GM19452 (cell line): ENCODE measurements at regions not wholly inside any gene's neighbourhood (a gene's known extent, or its start where the extent isn't known, plus 50 kb on each side); places are given as distances from the start of the nearest gene placed in this dataset.

Experiments
- ATAC-seq: cut with Tn5 transposase; IDR thresholded peaks from one replicate; pipeline ENCODE4 v1.9.1; 2021; ENCODE audit not compliant: unreplicated experiment

DNA sequence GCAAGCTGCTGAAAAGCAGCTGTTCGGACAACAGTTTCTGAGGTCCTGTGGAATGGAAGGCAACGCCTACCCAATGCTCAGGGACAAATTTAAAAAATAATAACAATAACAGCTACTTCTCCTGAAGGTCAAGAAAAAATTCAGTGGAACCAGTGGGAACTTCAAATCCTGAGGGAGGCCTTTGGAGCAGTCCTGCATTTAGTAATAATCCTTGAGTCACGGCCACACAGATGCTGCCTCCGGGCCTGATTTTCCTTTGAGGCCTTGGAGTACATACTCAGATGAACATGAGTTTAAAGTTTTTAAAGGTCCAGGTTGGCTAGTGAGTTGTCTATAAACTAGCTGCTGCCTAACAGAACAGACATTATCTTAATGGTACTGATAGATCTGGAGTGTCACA is 268.0 kb downstream of the MSRB3 start:
- ATAC-seq = no peak

DNA sequence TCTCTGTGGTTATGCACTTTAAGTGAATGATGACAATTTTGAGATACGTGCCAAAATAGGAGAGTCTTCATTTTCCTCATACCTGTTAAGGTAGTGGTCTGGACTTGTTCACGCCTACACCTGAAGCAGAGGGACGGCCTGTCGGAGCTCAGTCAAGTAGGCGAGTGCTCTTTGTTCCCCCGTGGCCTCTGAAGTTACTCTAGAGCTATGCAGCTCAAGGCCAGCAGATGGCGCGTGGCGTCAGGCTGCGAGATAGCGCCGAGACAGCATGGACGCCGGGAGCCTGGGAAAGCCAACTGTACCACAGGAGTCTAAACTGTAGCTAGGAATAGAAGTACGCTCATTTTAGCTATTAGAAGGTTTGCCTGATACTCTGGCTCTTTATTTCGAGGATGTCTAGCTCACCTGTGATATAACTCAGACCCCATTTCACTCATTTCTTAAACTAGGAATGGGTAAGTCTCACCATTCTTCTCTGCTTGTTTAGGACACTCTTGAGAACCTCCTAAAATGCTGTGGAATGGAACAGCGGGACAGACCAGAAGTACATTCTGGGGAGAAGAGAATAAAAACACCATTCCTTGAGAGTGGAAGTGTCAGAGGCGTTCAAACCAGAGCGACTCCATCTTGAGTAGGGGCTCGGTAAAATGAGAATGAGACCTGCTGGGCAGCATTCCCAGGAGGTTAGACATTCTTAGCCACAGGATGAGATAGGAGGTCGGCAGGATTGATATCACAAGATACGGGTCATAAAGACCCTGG is 267.4 kb upstream of the HMGA2 start:
- ATAC-seq = peak; percentile 98

DNA sequence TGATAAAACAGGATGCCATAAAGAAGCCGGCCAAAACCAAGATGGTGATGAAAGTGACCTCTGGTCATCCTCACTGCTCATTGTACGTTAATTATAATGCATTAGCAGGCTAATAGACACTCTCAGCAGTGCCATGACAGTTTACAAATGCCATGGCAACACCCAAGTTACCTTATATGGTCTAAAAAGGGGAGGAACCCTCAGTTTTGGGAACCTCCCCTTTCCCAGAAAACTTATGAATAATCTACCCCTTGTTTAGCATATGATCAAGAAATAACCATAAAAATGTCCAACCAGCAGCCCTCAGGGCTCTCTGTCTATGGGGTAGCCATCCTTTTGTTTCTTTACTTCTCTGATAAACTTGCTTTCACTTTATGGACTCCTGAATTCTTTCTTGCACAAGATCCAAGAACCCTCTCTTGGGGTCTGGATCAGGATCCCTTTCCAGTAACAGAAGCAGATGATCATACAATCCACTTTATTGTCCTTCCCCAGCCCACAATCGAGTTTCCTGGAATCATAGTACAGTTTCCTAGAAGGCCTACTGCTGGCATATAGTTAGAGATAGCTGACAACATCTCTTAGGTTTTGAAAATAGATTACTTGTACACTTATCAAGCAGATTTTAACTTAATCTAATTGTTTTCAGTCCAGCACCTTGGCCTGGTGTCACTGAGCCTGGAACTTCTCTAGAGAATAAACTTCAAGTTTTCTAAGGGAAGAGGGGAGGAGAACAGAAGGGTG is 266.7 kb upstream of the HMGA2 start:
- ATAC-seq = no peak

DNA sequence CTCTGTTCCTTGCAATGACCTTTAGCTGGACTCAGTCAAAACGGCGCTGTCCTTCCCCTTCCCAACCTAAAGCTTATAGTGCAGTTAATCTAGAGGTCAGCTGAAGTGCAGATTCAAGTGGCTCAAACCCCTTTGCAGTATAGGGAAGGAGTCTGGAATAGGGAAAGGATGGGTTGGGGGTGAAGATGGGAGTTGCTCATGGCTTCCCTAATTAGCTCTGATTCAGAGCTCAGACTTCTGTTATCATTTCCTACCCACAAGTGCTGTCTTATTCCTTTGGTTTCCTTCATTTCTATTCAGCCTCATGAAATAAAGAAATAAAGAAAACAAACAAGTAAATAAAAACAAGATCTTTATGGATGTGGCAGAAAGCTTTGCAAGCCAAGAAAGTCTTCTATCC is 264.0 kb upstream of the HMGA2 start:
- no peak for ATAC-seq

DNA sequence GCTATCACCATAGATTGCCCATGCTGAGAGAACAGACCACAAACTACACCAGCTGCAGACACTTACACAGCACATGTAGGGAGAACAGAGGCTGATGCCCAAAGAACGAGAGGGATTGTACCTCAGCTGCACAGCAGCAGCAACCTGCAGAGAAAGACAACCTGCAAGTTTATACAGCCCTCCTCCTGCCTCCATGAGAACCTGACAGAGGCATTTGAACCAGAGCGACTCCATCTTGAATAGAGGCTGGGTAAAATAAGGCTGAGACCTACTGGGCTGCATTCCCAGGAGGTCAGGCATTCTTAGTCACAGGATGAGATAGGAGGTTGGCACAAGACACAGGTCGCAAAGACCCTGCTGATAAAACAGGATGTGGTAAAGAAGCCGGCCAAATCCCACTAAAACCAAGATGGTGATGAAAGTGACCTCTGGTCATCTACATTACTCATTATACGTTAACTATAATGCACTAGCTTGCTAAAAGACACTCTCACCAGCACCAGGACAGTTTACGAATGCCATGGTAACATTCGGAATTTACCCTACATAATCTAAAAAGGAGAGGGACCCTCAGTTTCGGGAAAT is 262.4 kb upstream of the HMGA2 start:
- no peak for ATAC-seq

DNA sequence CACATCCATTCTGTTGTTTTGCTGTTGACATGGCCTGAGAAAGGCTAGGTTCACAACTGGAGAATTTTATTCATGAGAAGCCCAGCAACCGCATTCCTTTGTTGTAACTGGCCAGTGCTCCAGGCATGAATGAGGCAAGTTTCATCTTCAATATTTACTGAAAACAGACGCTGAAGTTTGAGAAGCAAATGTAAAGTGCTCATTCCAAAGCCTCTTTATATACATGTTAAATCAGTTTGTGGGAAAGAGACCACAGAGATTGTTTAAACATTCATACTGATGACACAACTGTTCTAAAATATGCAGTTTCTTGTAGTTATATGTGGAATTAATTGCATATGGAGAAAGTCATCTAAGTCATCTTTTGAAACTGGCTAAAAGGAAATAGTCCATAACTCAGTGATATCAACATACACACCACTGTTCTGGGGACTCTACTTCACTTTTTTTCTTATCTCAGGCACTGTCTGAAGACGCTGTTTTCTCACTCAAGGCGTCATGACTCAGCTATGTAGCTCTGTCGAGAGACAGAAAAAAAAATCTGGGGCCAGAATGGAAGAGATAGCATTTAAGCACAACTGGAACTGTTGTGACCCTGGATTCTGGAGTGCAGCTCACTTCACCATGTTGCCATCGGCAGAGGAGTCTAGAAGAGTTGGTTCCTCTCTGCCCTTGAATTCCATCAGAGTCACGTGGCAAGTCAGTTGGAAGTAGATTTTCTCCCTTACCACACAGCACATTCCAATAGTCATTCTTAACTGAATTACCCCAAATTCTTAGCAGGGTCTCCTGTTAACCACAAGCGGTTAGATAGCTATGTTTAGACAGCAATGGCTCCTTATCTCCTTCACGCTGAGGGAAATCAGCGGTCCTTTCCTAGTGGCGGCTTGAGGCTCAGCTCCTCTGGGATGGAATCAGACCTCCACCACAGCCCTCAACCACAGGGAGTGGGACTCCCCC is 258.4 kb upstream of the HMGA2 start:
- ATAC-seq = no peak

DNA sequence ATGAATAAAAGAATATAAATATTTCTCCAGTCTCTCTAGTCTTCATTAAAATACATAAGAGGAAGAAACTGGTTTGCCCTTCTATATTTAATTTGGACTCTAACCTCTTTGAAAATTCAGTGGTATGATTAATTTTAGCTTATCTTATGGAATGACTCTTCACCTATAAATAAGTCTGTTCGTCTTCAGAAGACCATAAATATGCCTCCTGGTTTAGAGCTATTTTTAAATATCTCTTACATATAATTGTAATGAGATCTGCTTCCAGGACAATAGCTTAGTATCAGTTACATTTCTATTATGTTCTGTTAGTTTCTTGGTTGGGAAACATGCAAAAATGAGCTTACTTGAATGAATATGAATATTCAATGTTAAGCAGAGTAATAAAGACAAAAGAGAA is 257.5 kb upstream of the HMGA2 start:
- no peak for ATAC-seq

DNA sequence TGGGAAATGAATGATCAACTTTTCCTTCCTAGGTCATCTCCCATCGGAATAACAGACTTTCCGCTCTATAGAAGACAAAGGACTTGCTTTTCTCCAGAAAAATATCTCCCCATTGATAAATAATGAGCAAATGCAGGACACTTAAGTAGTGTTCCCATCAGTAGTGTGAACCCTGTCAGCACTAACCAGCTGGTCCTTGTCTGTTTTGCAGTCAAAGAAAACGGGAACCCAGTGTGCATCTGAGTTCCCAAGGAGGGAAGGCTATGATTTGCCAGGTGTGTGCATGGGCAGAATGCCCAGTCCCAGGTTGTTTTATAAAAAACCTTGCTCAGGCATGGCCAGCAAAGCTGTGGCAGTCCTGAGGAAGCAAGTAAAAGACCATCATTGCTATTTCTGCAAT is 256.5 kb upstream of the HMGA2 start:
- ATAC-seq = no peak

DNA sequence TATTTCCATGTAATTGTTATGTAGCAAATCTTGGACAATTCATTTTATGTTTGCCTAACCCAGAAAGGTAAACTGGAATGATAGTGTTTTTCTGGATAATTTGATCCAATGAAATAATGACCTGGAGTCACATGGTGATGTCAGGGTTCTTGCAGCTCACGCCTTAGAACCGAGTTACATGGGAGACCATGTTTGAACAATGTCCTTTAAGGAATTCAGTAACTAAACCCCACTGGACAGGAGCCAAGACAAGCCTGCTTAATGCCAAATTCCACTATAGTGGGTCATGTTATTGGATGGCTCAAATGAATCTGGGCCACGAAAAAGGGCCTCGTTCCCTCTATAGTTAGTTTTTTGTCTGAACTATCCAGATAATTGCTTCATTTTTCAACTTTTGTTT is 255.8 kb upstream of the HMGA2 start:
- no peak for ATAC-seq

DNA sequence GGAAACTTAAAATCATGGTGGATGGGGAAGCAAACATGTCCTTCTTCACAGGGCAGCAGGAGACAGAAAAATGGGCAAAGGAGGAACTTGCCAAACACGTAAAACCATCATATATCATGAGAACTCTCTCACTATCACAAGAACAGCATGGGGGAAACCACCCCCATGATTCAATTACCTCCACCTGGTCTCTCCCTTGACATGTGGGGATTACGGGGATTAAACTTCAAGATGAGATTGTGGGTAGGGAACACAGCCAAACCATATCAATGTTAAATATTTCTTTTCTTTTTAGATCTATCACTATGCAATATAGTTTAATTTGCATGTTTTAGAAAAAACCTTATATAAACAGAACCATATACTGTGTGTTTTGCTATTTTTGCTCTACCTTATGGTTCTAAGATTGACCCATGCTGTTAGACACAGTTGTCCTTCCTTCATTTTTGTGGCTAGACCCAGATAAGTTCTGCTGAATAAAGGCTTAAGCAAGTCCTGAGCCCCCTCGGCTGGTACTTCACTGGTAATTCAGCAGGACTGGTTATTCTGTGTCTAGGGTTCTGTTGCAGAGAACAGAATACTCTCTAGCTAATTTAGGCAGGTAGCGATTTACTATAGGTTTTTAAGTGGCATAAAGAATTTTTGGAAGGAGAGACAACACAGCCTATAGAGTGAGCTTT is 253.7 kb upstream of the HMGA2 start:
- ATAC-seq = no peak

DNA sequence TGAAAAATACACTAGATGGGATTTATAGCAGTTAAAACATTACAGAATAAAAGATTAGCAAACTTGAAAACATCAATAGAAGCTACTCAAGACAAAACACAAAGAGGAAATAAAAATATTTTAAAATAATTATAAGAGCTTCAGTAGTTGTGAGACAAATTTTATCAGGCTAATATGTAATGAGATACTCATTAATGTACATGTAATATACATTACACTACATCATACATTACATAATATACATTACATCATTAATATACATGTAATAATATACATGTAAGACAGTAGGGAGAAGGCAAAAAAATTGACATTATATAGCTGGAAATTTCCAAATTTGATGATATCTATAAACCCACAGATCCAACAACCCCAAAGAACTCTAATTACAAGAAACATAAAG is 249.4 kb upstream of the HMGA2 start:
- ATAC-seq = no peak

DNA sequence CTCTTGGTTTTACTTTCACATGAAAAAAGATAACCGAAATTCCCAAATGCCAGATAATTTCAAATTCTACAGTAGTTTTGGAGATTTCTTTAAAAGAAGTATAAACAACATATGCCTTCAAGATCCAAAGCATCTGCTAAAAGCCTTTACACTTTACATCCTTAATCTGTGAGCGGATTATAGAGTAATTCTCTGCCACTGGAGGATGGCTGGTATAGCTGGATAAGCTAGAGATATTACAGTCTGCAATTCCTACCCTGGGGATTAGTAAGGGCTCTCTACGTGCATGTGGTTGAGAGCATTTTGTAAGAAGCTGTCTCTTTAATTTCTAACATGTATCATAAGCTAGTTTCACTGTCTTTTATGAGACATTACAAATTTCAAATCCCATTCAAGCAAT is 240.3 kb upstream of the HMGA2 start:
- ATAC-seq = no peak

DNA sequence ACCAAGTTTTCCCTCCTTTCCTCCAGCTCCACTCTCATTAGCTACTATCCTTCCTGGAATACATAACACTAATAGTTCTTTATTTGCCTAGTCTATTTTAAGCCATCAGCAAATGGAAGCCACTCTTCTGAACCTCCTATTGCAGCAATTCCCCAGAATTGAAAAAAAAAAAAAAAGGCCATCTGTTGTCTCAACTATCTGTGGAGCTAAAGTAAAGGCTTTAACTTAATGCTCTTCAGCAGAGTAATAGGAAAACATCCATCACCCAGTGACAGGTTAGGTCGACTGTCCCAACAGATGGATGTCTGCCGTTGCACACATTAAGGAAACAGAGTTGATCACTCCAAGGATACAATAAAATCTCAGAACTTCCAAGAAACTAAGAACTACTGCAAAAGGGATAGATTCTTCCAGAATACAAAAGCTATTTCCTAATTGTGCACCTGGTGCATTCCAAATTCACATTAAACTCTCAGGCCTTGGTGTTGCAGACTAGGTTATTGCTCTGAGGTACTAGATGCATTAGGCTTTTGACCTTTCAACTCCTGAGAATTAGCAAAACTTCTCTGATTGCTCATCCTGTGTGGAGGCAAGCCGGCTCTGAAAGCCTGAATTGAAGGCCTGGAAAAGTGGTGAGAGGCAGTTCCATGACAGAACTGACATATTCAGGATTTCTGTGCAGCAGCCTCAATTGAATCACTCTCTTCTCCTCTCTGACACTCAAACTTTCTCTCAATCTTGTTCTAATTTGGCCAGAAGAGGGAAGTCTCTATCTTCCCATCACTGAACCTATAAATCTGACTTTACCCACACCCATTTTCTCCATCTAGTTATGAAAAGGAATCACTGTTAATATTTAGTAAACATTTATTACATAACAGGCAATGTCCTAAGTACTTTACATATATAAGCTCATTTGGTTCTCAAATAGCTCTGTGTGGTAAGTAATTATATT is 238.4 kb upstream of the HMGA2 start:
- ATAC-seq = no peak

DNA sequence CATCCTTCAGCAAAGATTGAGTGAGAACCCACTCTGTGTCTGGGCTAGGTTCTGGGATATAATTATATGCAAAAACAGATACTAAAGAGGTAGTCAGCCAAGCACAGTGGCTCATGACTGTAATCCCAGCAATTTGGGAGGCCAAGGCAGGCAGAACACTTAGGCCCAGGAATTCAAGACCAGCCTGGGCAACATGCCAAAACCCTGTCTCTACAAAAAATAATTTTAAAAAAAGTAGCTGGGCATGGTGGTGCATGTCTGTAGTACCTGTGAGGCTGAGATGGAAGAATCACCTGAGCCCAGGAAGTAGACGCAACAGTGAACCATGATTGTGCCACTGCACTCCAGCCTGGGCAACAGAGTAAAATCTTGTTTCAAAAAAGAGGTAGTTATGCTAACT is 237.5 kb upstream of the HMGA2 start:
- ATAC-seq = no peak

DNA sequence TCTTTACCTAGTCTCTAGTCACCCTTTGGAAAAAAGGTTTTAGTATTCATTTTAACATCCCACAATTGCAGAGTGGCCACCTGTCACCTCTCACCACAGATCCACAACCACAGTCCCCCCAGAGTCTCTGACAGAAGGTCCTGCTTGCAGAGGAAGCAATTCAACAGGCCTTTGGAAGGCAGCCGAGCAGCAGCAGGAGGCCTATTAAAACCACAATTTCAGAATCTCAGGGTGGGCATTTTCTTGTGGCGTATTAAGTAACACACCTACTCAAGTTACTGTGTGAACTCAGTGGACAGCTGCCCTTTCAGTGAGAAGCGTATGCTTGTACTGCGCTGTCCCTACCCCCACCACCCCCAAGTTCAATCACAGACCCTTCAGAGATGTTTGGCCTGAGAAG is 234.0 kb upstream of the HMGA2 start:
- ATAC-seq = no peak

DNA sequence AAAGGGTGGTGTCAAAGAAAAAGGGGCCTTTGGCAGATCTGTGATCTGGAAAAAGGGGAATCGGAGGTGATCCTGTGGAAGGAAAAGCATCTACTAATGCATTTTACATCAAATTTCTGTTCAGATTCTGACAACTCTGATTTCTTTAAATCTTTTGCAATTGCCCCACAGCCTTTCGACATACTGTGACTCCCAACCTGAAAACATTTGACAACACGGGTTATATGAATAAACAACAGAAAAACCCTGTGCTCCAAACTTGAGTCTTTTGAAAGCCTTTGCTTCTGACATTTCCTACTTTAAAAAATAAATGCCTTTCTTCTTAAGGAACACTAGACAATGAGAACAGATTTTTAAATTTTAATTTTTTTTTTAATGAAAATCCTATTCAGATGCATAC is 231.9 kb upstream of the HMGA2 start:
- no peak for ATAC-seq

DNA sequence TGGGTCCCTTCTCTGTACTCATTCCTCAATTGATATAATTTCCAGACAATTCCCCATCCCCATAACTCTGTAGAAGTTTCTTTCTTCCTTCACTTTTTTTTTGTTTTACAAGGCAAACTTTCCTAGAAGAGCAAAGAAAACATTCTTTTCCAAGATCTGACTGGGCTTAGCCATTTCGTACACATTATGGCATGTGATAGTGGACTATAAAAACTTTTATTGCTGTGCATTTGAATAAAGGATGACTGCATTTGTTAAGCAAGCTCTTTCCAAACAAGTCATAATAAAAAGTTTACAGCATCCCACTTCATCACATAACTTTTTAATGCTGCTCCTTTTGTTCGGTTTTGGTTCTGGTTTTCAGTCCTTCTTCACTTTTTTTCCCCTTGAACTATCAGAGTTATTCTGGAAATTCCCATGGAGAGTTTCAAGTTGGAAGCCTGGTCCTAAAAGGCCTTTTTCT is 231.0 kb upstream of the HMGA2 start:
- no peak for ATAC-seq

DNA sequence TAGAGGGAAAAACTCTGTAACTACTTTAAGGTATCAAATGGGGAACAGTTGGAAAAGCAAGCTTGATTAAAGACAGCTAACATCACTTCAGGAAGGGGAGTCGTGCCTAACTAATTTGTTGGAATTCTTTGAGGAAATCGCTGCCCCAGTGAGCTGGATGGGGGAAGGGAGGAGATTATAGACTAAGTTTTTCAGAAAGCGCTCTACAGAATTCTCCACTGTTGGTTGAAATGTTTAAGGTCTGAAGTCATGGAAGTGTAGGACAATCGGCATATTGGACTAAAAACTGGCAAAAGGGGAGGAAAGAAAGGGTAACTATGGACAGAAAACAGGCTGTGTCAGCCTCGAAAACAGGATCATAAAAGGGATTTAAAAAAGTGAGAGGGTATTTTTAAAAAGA is 229.9 kb upstream of the HMGA2 start:
- no peak for ATAC-seq

DNA sequence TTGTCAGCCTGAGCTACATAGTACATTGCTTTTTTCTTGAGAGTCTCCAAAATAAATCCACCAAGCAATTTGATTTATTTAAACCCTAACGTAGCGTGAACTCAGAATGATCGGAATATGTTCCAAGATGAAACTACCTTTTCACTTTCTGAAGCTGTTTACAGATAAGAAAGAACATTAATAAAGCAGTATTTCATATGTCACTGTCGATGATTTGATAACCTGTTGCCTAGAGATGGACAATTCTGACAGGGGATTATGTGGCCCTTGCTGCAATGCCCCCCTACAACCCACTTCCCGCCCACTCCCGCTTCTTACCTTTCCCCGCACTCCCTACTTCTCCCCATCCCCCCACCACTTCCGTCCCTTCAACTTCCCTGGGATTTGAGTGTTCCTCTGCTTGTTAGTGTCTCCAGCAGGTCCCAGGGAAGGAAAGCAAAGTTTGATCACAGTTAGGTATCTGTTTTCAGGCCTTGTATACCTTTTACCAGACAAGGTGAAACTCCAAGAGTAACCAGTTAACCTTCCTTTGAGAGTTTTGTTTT is 229.2 kb upstream of the HMGA2 start:
- no peak for ATAC-seq
